GM12864 (cell line): ENCODE measurements at regions not wholly inside any gene's neighbourhood (a gene's known extent, or its start where the extent isn't known, plus 50 kb on each side); places are given as distances from the start of the nearest gene placed in this dataset.
"Not testable (repeated sequence)": the region's sequence is repeated elsewhere in the genome, so short reads cannot be mapped to it uniquely, and the experiment has no call there.

Experiments used
- DNase-seq: peaks from one replicate; pipeline ENCODE4 v3.0.0-alpha.2; 2011; ENCODE audit warnings: low read depth
- H3K4me3 ChIP-seq: 2 replicates; pipeline ENCODE4 v1.5.1; 2011; ENCODE audit warnings: mild to moderate bottlenecking, low read depth, low read length, control low read depth
- CTCF ChIP-seq: IDR thresholded peaks from 2 replicates; pipeline ENCODE4 v1.5.1; 2011; ENCODE audit warnings: low read depth, mild to moderate bottlenecking, moderate library complexity, low read length, control low read depth, inconsistent platforms; ENCODE audit errors: missing control alignments

- TF ChIP-seq CTCF: no peak
- H3K4me3 ChIP-seq: no peak overlapping the region
- DNase-seq: no peak
Observed at GRCh38 chr18:30810580-30810979, 232.0 kb downstream of the DSC3 start.

GRCh38 chr18:30806823-30807222, 235.7 kb downstream of the DSC3 start:
- no peak for TF ChIP-seq CTCF
- DNase-seq: no peak
- H3K4me3 ChIP-seq: no peak overlapping the region

GRCh38 chr18:30800800-30801199, 241.7 kb downstream of the DSC3 start:
- DNase-seq: no peak
- TF ChIP-seq CTCF: no peak
- no peak overlapping the region for H3K4me3 ChIP-seq

- DNase-seq: no peak
- no peak overlapping the region for H3K4me3 ChIP-seq
- TF ChIP-seq CTCF: no peak
Observed at GRCh38 chr18:30792051-30792450, 250.5 kb downstream of the DSC3 start.

- DNase-seq, H3K4me3 ChIP-seq: not testable (repeated sequence)
Observed at GRCh38 chr18:30788411-30788991, 254.0 kb downstream of the DSC3 start.

GRCh38 chr18:30787410-30787809, 255.1 kb downstream of the DSC3 start:
- DNase-seq: no peak
- TF ChIP-seq CTCF: no peak
- H3K4me3 ChIP-seq: no peak overlapping the region

GRCh38 chr18:30781601-30782000, 260.9 kb downstream of the DSC3 start:
- no peak for TF ChIP-seq CTCF
- no peak overlapping the region for H3K4me3 ChIP-seq
- DNase-seq: no peak
